GM10266 (cell line): ENCODE measurements at regions not wholly inside any gene's neighbourhood (a gene's known extent, or its start where the extent isn't known, plus 50 kb on each side); places are given as distances from the start of the nearest gene placed in this dataset.

Experiments used
- DNase-seq: peaks from one replicate; pipeline ENCODE4 v3.0.0; 2012; ENCODE audit errors: extremely low spot score
- TF ChIP-seq, protein P1 (sequence below): IDR thresholded peaks from 2 replicates; pipeline ENCODE4 v1.5.1; 2012; ENCODE audit warnings: mild to moderate bottlenecking, low read depth; ENCODE audit not compliant: control insufficient read depth, insufficient read depth; ENCODE audit errors: missing control alignments

DNA sequence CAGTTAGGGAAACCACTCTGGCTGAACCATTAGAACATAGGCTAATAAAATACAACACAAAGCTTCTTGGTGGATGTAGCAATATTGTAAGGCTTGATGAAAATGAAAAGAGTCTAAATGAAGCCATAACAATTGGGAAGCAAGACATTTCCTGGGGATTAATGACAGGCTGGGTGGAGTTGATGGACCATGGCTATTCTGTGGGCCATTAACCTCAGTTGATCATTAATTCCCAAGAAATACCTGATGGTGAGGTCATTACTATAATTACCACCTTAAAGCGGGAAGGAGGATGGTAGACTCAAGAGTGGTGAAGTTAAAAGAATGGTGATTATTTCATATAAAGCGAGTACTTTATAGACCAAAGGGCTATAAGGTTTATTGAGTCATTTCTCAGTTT lies 455.8 kb upstream of the MAP3K7 start:
- no peak for DNase-seq
- TF ChIP-seq, protein P1, sequence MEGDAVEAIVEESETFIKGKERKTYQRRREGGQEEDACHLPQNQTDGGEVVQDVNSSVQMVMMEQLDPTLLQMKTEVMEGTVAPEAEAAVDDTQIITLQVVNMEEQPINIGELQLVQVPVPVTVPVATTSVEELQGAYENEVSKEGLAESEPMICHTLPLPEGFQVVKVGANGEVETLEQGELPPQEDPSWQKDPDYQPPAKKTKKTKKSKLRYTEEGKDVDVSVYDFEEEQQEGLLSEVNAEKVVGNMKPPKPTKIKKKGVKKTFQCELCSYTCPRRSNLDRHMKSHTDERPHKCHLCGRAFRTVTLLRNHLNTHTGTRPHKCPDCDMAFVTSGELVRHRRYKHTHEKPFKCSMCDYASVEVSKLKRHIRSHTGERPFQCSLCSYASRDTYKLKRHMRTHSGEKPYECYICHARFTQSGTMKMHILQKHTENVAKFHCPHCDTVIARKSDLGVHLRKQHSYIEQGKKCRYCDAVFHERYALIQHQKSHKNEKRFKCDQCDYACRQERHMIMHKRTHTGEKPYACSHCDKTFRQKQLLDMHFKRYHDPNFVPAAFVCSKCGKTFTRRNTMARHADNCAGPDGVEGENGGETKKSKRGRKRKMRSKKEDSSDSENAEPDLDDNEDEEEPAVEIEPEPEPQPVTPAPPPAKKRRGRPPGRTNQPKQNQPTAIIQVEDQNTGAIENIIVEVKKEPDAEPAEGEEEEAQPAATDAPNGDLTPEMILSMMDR, result no peak

DNA sequence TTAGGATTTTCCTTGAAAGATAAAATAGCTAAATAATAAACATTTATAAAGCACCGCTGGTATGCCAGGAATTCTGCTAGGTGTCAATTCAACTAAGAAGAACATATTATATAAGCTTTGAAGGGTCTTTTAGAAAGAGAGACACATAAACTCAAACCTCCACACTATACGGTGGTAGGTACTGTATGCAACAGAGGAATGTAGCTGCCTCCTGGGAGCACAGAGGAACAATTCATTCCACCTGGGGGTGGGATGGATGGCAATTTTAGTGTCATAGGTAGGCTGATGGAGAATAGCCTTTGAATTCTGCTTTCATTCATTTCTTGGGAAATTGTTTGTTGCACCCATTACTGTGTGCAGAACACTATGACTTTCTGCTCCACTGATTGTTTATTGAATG lies 447.1 kb upstream of the MAP3K7 start:
- no peak for DNase-seq
- TF ChIP-seq, protein P1, result no peak

DNA sequence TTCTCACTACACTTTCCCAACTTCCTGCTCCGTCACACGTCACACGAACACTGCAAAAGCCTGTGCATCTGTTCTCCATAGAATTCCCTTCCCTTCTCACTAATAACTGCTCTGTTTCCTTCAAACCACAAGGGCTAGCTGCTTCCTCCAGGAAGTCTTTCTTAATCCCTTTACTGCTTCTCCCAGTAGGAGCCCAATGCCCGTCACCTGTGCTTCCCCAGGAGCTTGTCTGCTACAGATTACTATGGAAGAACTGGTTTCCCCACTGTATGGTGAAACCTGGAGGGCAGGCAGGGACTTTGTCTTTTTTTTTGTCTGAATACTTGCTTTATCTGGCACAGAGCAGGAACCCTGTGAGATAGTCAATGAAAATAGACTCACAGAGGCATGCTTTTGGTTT lies 444.7 kb upstream of the MAP3K7 start:
- no peak for DNase-seq
- TF ChIP-seq, protein P1, result no peak

DNA sequence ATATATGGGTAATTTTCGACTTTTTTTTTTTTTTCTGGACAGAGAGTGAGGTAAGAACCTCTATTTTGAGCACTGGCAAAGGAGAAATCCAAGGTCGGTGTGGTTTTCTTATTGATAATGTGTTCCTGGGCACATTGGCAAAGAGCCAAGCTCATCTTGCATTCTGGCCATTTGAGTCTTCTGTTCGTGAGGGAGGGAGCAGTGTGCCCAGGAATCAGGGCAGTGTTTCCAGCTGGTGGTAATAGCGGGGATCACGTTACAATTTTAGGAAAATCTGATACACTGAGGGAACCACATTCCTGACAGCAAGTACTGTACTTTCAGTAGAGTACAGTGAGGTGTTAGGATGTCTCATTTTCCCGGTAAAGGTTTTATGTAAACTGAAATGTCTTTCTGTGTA lies 442.3 kb upstream of the MAP3K7 start:
- TF ChIP-seq, protein P1, result no peak
- DNase-seq, result no peak

DNA sequence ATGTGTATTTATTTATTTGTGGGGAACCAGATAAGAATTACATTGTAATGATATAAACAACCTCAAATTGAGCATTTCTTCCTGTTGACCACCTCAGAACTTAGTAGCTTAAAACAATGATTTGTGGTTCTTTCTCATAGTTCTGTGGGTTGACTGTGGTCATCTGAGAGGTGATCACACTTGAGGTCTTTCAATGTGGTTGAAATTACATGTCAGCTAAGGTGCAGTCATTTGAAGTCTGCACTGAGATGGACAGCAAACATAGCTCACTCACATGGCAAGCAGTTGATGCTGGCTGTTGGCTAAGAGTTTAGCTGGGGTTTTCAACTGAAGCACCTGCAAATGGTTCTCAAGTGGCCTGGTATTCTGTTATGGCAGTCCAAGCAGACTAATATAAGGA lies 436.7 kb upstream of the MAP3K7 start:
- DNase-seq, result no peak
- TF ChIP-seq, protein P1, result no peak

DNA sequence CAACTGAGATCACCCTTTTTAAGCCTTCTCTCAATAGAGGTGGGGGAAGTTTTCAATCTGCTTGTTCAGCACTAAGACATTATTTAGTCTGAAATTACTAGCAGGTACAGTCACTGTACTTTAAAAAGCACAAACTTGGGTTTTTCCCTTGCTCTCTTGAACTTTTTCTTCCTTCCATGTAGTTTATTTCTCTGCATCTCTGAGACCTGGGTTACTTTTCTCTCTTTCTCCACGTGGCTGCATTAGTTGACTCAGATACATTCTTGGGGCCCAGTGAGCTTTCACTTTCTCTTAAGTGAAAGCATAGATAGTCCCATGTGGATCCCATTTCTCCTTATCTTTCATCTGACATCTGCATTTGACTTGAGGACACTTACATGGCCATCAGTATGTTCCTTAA lies 433.9 kb upstream of the MAP3K7 start:
- TF ChIP-seq, protein P1, result no peak
- peak; percentile 24 for DNase-seq

DNA sequence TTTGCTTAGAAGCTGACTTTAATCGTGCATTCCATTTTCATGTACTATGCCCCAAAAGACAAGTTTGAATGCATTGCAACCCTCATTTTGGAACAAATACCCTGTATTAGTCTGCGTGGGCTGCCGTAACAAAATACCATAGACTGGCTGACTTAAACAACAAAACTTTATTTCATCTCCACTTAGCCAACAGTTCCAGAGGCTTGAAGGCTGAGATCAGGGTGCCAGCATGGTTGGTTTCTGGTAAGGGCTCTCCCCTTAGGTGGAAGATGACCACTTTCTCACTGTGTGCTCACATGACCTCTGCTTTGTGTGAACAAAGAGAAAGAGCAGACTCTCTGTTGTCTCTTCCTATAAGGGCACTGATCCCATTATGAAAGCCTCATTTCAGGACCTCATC lies 431.7 kb upstream of the MAP3K7 start:
- DNase-seq, result no peak
- TF ChIP-seq, protein P1, result no peak
